ENCODE measurements at regions not wholly inside any gene's neighbourhood (a gene's known extent, or its start where the extent isn't known, plus 50 kb on each side); places are given as distances from the start of the nearest gene placed in this dataset.

DNA sequence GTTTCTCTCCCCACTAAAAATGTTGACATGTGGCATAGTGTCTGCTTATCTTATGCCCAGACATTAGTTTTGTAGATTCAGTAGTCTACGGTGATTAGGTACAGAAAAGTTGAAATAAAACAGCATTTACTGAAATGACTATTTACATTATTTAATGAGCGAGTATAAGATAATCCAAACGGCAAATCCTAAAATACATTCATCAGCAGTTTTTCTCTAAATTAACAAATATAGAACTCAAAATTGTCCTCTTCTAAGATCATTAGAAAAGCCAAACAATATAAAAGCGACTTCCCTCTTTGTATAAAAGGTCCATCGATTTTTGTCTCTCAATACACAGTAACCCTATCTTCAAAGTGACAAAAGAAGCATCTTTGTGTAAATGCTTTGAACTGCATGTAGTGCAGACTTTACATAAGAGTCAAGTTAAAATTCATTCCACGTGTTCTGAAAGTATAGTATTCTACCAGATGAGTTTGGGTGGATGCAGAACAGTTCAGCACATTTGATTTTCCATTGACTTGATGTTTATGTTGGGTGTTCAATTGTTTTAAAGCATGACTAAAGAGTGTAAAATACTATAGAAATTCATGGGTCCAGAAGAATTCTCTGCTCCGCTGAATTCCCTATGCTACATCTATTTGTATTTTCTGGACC lies 480.8 kb upstream of the DPH6 start:
- no peak for TF ChIP-seq TAF1 (IDR thresholded peaks at IDR 0.05; ENCODE audit: borderline replicate concordance, insufficient read depth, low read length)

DNA sequence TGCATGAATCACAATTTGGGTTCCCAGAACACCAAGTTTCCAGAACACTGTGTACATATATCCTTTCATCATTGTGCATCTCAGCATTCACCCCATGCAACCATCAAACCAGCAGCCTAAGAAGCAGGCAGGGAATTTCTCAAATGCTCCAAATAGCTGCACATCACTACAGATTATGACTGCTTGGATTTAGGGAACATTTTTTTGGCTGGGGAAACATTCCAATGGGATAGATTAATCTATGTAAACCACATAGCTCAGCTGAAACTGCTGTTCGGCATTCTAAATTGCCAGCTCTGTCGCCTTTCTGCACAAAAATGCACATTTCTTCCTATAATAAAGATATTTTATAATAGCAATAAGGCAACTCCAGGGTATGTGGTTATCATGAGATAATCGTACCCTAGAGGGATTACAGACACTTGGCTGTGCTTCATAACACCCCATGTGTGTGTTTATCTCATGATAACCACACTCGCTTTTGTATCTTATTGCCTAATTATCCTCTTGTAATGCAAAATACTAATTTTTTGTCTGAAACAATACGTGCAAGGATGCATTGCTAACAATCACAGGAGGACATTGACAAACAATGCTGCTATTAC lies 483.7 kb upstream of the DPH6 start:
- TF ChIP-seq FOXP2 (optimal IDR thresholded peaks at IDR 0.05; ENCODE audit: borderline replicate concordance, extremely low read depth, extremely low read length, insufficient read depth) (no peak), POLR2AphosphoS5 (IDR thresholded peaks at IDR 0.05; ENCODE audit: low read depth, low read length) (no peak), SIN3A (IDR thresholded peaks at IDR 0.05; ENCODE audit: borderline replicate concordance, insufficient read depth, low read length) (no peak), TAF1 (IDR thresholded peaks at IDR 0.05; ENCODE audit: borderline replicate concordance, insufficient read depth, low read length) (no peak)
- TF ChIP-seq, protein P1, sequence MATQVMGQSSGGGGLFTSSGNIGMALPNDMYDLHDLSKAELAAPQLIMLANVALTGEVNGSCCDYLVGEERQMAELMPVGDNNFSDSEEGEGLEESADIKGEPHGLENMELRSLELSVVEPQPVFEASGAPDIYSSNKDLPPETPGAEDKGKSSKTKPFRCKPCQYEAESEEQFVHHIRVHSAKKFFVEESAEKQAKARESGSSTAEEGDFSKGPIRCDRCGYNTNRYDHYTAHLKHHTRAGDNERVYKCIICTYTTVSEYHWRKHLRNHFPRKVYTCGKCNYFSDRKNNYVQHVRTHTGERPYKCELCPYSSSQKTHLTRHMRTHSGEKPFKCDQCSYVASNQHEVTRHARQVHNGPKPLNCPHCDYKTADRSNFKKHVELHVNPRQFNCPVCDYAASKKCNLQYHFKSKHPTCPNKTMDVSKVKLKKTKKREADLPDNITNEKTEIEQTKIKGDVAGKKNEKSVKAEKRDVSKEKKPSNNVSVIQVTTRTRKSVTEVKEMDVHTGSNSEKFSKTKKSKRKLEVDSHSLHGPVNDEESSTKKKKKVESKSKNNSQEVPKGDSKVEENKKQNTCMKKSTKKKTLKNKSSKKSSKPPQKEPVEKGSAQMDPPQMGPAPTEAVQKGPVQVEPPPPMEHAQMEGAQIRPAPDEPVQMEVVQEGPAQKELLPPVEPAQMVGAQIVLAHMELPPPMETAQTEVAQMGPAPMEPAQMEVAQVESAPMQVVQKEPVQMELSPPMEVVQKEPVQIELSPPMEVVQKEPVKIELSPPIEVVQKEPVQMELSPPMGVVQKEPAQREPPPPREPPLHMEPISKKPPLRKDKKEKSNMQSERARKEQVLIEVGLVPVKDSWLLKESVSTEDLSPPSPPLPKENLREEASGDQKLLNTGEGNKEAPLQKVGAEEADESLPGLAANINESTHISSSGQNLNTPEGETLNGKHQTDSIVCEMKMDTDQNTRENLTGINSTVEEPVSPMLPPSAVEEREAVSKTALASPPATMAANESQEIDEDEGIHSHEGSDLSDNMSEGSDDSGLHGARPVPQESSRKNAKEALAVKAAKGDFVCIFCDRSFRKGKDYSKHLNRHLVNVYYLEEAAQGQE (IDR thresholded peaks at IDR 0.05; ENCODE audit: insufficient read depth in 1 of 2, low read depth in 2 of 2, low read length in 2 of 2), result no peak

DNA sequence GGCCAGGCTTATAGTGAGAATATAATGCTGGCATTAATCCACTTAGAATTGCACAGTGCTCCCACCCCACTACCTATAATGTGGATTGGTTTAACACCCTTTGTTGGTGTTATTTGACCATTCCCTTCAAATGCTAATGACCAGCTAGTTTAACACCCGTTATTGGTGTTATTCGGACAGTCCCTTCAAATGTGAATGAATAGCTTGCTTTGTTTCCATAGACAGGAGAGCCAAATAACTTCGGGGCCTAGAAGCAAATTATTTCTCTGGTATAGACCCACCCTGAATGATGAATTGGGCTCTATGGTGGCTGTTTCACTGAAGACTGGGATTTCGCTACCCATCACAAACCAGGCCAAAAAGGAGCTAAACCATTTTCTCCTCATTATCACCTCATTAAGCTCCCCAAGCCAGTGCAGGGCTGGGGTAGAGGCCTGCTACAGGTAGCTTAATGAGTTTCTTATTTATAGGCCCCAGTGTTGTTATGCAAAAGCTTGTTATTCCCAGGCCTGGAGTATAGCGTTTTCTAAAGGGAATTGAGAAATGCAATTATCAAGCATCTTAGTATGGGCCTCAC lies 494.1 kb upstream of the DPH6 start:
- no peak for TF ChIP-seq SIN3A (IDR thresholded peaks at IDR 0.05; ENCODE audit: borderline replicate concordance, insufficient read depth, low read length)
- no peak for TF ChIP-seq TAF1 (IDR thresholded peaks at IDR 0.05; ENCODE audit: borderline replicate concordance, insufficient read depth, low read length)
- TF ChIP-seq FOXP2 (optimal IDR thresholded peaks at IDR 0.05; ENCODE audit: borderline replicate concordance, extremely low read depth, extremely low read length, insufficient read depth), result no peak
- TF ChIP-seq POLR2AphosphoS5 (IDR thresholded peaks at IDR 0.05; ENCODE audit: low read depth, low read length), result no peak
- TF ChIP-seq, protein P1 (IDR thresholded peaks at IDR 0.05; ENCODE audit: insufficient read depth in 1 of 2, low read depth in 2 of 2, low read length in 2 of 2), result no peak

DNA sequence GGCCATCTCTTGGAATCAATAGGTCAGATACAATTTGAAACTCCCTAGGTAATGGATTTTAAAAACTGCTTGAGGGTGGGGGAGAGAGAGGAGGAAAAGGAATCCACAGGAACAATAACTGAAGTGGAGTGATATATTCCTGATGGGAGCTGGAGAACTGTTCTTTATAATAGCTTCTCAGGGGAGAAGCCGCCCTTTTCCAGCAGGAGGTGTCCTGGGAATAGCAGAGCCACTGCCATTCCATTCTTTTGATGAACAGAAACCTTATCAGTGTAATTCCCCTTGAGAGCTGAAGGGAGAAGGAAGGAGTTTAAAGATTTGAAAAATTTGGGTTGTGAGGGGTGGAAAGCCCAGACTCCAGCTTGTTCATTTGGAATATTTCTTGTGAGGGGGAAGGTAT lies 504.9 kb upstream of the DPH6 start:
- TF ChIP-seq, protein P1 (IDR thresholded peaks at IDR 0.05; ENCODE audit: insufficient read depth in 1 of 2, low read depth in 2 of 2, low read length in 2 of 2), result no peak
- TF ChIP-seq POLR2AphosphoS5 (IDR thresholded peaks at IDR 0.05; ENCODE audit: low read depth, low read length) (no peak), SIN3A (IDR thresholded peaks at IDR 0.05; ENCODE audit: borderline replicate concordance, insufficient read depth, low read length) (no peak), TAF1 (IDR thresholded peaks at IDR 0.05; ENCODE audit: borderline replicate concordance, insufficient read depth, low read length) (no peak), FOXP2 (optimal IDR thresholded peaks at IDR 0.05; ENCODE audit: borderline replicate concordance, extremely low read depth, extremely low read length, insufficient read depth) (no peak)

DNA sequence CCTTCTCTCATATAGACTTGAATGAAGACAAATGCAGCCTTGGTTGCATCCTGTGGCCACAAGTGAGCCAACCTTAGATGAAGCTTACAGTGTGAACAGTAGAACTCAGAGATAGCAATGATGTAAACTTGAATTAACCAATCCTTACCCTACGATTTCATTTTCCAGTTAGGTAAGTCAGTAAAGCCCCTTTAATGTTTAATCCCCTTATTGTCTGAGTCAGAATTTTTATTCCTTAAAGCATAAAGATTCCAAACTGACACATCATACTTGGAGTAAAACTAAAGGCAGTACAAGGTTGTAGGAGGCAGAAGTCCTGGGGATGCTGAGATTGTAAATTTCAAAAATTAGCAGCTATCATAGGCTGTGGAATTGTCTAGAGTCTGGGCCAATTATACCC lies 507.8 kb upstream of the DPH6 start:
- no peak for TF ChIP-seq SIN3A (IDR thresholded peaks at IDR 0.05; ENCODE audit: borderline replicate concordance, insufficient read depth, low read length)
- TF ChIP-seq FOXP2 (optimal IDR thresholded peaks at IDR 0.05; ENCODE audit: borderline replicate concordance, extremely low read depth, extremely low read length, insufficient read depth), result no peak
- TF ChIP-seq POLR2AphosphoS5 (IDR thresholded peaks at IDR 0.05; ENCODE audit: low read depth, low read length), result no peak
- TF ChIP-seq, protein P1 (IDR thresholded peaks at IDR 0.05; ENCODE audit: insufficient read depth in 1 of 2, low read depth in 2 of 2, low read length in 2 of 2), result no peak
- no peak for TF ChIP-seq TAF1 (IDR thresholded peaks at IDR 0.05; ENCODE audit: borderline replicate concordance, insufficient read depth, low read length)
